Adipocyte (in vitro differentiated cells): ENCODE measurements at regions not wholly inside any gene's neighbourhood (a gene's known extent, or its start where the extent isn't known, plus 50 kb on each side); places are given as distances from the start of the nearest gene placed in this dataset.

ENCODE experiments used
- DNase-seq: peaks from one replicate; pipeline ENCODE4 v3.0.0-alpha.2; 2015; ENCODE audit warnings: low read depth
- H3K27me3 ChIP-seq: replicated peaks from 2 replicates; pipeline ENCODE4 v1.7.0; 2013; ENCODE audit warnings: mild to moderate bottlenecking, low read length, moderate library complexity; ENCODE audit not compliant: control insufficient read depth, insufficient read depth
- H3K36me3 ChIP-seq: 2 replicates; pipeline ENCODE4 v1.7.0; 2013; ENCODE audit warnings: low read length, mild to moderate bottlenecking, moderate library complexity; ENCODE audit not compliant: control insufficient read depth, insufficient read depth, severe bottlenecking
- H3K4me1 ChIP-seq: 2 replicates; pipeline ENCODE4 v1.7.0; 2013; ENCODE audit warnings: mild to moderate bottlenecking, low read length, moderate library complexity; ENCODE audit not compliant: control insufficient read depth, insufficient read depth
- H3K4me3 ChIP-seq: 2 replicates; pipeline ENCODE4 v1.7.0; 2013; ENCODE audit warnings: mild to moderate bottlenecking, low read length, moderate library complexity
- H3K9ac ChIP-seq: 2 replicates; pipeline ENCODE4 v1.7.0; 2013; ENCODE audit warnings: mild to moderate bottlenecking, low read length, moderate library complexity
- H3K9me3 ChIP-seq: 2 replicates; pipeline ENCODE4 v1.7.0; 2013; ENCODE audit warnings: mild to moderate bottlenecking, low read length, moderate library complexity; ENCODE audit not compliant: control insufficient read depth

DNA sequence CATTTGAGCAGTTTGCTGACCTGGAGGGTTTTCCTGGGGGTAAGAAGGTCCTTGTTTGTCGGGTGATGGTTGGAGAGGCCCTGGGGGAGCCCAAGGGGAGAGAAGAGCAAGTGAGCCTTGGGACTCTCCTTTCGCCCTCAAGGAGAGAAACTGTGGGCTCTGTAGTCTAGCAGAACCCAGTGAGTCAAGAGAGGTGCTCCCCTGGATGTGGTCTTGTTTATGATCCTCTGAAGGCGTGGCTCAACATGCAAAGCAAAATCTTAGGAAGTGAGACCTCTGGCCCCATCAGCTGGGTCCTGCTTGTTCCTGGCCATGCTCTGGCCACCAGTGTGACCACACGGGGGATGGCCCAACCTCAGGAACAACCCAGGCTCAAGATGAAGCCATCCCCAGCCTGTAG is 66.5 kb upstream of the ALX4 start:
- H3K9ac ChIP-seq = no peak overlapping the region
- H3K9me3 ChIP-seq = peaks cover 8% of the 10 kb centered on the region
- peaks cover 54% of the 10 kb centered on the region for H3K27me3 ChIP-seq
- no peaks in the 10 kb centered on the region for H3K36me3 ChIP-seq
- no peak for DNase-seq
- H3K4me3 ChIP-seq = no peak overlapping the region
- no peaks in the 10 kb centered on the region for H3K4me1 ChIP-seq

DNA sequence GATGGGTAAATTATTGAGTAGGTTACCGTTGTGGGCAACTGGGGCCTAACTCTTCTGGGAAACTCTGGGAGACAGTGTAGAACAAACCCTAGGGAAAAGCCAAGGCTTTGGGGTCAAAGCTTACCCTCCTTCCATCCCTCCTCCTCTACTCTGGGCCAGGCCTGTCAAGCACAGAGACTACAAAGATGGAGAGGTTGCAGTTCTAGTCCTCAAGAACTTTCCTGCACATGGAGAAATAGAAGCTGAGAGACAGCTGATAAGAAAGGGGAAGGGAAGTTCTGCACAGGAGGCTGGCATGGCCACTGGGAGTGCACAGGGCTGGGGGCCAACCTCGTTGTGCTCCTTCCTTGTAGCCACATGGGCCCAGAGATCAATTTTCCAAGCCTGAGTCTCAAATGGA is 67.2 kb upstream of the ALX4 start:
- peaks cover 60% of the 10 kb centered on the region for H3K27me3 ChIP-seq
- H3K9ac ChIP-seq = no peak overlapping the region
- no peaks in the 10 kb centered on the region for H3K36me3 ChIP-seq
- peaks cover 8% of the 10 kb centered on the region for H3K9me3 ChIP-seq
- no peak for DNase-seq
- H3K4me3 ChIP-seq = no peak overlapping the region
- H3K4me1 ChIP-seq = no peaks in the 10 kb centered on the region

DNA sequence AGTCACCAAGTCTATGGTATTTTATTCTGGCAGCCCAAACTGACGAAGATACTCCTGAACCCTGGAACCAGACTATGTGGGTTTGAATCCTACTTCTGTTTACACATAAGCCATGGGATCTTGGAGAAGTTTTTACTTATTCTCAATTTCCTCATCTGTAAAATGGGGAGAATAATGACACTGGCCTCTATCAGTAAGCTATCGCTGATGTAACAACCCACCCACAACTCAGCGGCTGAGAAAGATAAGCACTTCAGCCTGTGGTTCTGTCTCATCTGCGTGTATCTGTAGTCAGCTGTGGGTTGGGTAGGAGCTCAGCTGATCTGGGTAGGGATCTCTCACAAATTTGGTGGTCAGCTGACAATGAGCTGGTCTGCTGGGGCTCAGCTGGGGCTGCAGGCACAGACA is 68.0 kb upstream of the ALX4 start:
- H3K27me3 ChIP-seq = peaks cover 68% of the 10 kb centered on the region

DNA sequence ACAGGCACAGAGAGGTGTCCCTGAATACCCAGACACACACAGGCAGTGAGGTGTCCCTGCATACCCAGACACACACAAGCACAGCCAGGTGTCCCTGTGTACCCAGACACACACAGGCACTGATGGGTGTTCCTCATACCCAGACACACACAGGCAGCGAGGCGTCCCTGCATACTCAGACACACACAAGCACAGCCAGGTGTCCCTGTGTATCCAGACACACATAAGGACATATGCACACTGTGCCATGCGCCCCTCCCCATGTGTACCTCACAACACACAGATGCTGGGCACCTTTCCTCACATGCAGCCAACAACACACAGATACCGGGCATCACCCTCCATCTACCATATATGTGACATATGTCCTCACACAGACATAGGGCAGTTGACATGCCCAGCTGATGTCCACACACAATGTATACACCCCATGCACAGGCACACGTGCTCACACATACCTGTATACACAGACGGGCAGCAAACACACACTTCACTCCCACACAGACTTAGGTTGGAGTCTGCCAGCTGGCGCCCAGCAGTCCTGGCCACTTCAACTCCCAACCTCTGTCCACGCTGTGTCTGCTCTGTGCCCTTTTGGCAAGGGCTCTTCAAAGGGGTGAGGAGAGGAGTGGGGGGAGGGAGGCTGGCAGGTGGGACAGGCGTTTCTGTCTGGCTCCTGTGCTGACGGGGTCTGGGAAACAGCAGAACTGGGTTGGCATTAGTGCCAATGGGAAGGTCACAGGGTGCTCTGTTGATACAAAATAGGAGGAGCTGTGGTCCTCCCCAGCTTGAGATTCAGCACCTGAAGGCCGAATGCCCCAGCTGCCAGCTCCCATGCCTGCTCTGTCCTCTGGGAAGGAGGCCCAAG is 69.4 kb upstream of the ALX4 start:
- Histone ChIP-seq H3K9ac (no peak overlapping the region), H3K27me3 (peaks cover 72% of the 10 kb centered on the region), H3K4me3 (no peak overlapping the region), H3K4me1 (no peaks in the 10 kb centered on the region), H3K36me3 (no peaks in the 10 kb centered on the region), H3K9me3 (peaks cover 8% of the 10 kb centered on the region)
- no peak for DNase-seq

More for the DNA sequence above, 68.0 kb upstream of the ALX4 start:
- Histone ChIP-seq H3K36me3 (no peaks in the 10 kb centered on the region), H3K4me1 (no peaks in the 10 kb centered on the region), H3K9me3 (peaks cover 8% of the 10 kb centered on the region), H3K4me3 (no peak overlapping the region), H3K9ac (no peak overlapping the region)
- DNase-seq = no peak

DNA sequence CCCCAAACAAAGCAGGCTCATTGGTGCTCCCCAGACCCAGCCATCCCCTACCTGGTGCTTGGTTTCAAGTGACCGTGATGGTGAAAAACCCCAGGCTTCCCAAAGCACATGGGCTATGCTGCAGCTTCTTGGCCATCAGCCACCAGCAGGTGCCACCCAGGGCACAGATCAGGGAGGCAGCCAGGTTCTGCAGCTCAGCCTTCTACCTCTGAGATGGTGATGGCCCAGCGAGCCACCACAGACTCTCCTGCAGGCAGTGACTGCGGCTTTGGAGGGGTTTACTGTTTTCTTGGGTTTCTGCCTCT is 70.0 kb upstream of the ALX4 start:
- H3K9ac ChIP-seq = no peak overlapping the region
- DNase-seq = no peak
- no peaks in the 10 kb centered on the region for H3K4me1 ChIP-seq
- no peaks in the 10 kb centered on the region for H3K36me3 ChIP-seq
- H3K4me3 ChIP-seq = no peak overlapping the region
- peaks cover 70% of the 10 kb centered on the region for H3K27me3 ChIP-seq
- H3K9me3 ChIP-seq = peaks cover 8% of the 10 kb centered on the region

DNA sequence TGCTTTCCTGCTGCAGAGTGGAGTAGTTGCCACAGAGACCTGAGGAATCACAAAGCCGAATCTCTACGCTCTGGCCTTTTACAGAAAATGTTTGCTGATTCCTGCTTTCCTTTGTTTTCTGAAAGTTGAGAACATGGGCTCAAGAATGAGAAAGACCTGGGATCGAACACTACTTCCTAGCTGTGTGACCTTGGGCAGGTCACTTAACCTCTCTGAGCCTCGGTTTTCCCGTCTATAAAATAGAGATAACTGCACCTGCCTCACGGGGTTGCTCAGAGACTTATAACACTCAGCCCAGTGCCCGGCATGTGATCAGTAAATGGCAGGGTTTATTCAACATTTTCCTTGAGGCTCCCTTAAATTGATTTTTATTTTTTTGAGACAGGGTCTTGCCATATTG is 70.9 kb upstream of the ALX4 start:
- peaks cover 8% of the 10 kb centered on the region for H3K9me3 ChIP-seq
- no peak overlapping the region for H3K9ac ChIP-seq
- H3K4me1 ChIP-seq = no peaks in the 10 kb centered on the region
- no peaks in the 10 kb centered on the region for H3K36me3 ChIP-seq
- DNase-seq = no peak
- peaks cover 74% of the 10 kb centered on the region for H3K27me3 ChIP-seq
- no peak overlapping the region for H3K4me3 ChIP-seq

DNA sequence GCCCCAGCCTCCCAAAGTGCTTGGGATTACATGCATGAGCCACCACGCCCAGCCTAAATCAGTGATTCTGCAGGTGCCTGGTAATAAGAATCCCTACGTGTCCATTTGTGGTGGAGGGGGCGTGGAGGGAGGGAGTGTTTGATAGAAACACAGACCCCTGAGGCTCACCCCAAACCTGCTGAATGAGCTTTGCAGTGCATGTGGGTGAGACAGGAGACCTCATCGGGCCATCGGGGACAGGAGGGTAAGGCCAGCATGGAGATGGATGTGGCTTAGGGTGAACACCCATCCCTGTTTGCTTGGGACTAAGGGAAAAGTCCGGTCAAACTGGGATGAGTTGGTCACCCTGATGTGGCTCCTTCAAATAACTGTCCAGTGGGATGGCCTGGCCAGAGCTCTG is 71.3 kb upstream of the ALX4 start:
- H3K9ac ChIP-seq = no peak overlapping the region
- H3K9me3 ChIP-seq = peaks cover 8% of the 10 kb centered on the region
- DNase-seq = no peak
- H3K4me3 ChIP-seq = no peak overlapping the region
- H3K27me3 ChIP-seq = peaks cover 79% of the 10 kb centered on the region
- no peaks in the 10 kb centered on the region for H3K4me1 ChIP-seq
- H3K36me3 ChIP-seq = no peaks in the 10 kb centered on the region

DNA sequence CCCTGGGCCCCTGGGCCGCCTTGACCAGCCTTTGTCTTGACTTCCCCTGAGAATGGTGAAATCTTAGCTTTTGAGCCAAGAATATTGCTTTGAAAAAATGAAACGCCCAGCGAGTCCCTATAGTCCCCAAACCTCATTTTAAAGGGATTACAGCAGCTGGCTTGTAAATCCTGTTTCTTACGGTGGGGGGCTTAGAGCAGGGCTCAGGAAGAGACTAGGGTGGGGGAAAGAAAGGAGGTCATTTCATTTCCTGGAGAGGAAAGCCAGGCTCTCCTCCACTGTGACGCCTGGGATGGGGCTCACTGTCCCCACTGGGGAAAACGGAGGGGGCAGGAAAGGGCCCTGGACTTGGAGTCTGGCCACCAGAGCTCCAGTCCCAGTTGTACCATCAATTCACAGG is 72.2 kb upstream of the ALX4 start:
- Histone ChIP-seq H3K9ac (no peak overlapping the region), H3K9me3 (peaks cover 7% of the 10 kb centered on the region), H3K36me3 (no peaks in the 10 kb centered on the region), H3K27me3 (peaks cover 79% of the 10 kb centered on the region), H3K4me1 (no peaks in the 10 kb centered on the region), H3K4me3 (no peak overlapping the region)
- DNase-seq = no peak

DNA sequence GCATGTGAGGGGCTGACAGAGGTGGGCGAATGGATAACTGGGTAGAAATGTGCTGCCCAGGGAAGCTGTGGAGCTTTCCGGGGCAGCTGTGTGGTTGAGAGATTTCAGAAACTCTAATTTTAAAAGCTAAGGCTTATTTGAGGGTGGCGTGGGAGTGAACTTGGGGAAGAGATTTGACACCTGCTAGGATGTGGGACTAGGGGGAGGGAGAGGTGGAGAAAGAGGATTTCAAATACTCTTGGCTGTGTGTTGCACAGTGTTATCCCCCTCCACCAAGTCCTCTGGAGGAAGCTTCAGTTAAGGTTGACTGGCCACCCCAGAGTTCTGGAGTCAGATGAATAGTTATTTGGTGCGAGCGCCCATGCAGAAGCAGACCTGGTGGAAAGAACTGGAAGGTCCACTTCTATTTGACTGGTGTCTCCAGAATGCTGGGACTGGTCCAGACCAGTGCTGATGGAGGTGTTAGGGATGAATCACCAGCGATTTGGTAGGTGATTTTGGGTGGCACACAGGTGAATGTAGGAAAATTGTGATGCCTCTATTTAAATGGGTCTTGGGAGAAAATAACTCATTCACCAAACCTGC is 72.8 kb upstream of the ALX4 start:
- Histone ChIP-seq H3K27me3 (peaks cover 75% of the 10 kb centered on the region), H3K4me3 (no peak overlapping the region), H3K9ac (no peak overlapping the region), H3K36me3 (no peaks in the 10 kb centered on the region), H3K9me3 (peaks cover under 1% of the 10 kb centered on the region), H3K4me1 (no peaks in the 10 kb centered on the region)
- no peak for DNase-seq

DNA sequence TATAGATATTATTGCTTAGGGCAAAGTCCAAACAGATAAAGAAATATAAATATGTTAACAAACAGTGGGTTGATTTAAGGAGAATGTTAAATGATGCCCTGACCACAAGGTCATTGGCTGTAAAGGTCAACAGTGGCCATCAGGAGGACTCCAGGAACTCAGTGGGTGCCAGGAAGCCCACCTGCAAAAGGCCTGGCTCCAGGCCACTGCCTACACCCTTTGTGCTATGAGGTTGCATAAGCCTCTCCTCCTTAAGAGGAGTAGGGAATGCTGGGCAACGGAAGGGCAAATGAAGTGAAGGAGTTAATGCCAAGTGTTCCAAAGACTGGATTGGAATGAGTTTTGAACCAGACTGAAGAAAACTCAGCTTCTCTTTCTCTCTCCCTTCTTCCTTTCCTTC is 73.3 kb upstream of the ALX4 start:
- Histone ChIP-seq H3K27me3 (peaks cover 75% of the 10 kb centered on the region), H3K9me3 (no peaks in the 10 kb centered on the region), H3K36me3 (no peaks in the 10 kb centered on the region), H3K4me1 (no peaks in the 10 kb centered on the region), H3K9ac (no peak overlapping the region), H3K4me3 (no peak overlapping the region)
- no peak for DNase-seq

DNA sequence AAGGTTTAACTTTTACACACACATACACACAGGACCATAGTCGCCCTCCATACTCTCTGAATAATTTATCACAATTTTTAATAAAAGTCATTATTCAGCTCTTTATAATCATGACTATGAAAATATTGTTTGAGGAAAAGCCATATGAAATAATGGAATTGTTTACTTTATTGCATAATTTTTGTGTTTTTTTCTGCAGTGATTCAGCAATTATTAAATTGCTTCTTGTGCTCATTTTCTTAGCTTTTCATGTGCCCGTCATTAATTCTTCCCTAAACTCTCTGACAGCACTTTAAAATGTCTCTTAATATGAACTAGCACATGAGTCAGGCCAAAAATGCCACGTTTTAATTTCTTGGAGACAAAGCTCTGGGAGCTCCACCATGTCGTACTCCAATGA is 77.5 kb upstream of the ALX4 start:
- no peak overlapping the region for H3K9ac ChIP-seq
- no peak for DNase-seq
- H3K9me3 ChIP-seq = peaks cover 10% of the 10 kb centered on the region
- H3K4me1 ChIP-seq = no peaks in the 10 kb centered on the region
- peaks cover 56% of the 10 kb centered on the region for H3K27me3 ChIP-seq
- H3K36me3 ChIP-seq = no peaks in the 10 kb centered on the region
- no peak overlapping the region for H3K4me3 ChIP-seq

DNA sequence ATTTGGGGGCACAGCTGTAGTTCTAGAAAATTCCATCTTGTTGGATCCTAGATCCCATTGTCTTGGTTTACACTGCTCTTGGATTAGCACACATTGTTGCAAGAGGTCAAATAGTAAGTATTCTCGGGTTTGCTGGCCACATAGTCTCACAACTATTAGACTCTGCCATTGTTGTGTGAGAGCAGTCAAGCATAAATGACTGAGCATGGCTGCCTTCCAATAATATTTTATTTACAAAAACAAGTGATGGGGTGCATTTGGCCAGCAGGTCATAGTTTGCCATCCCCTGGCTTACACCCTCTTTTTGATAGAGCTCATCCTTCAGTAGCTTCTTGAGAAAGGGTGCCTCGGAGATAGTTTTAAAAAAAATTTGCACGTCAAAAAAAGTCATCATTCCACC is 77.9 kb upstream of the ALX4 start:
- Histone ChIP-seq H3K9me3 (peaks cover 10% of the 10 kb centered on the region), H3K4me3 (no peak overlapping the region), H3K4me1 (no peaks in the 10 kb centered on the region), H3K36me3 (no peaks in the 10 kb centered on the region), H3K9ac (no peak overlapping the region), H3K27me3 (peaks cover 52% of the 10 kb centered on the region)
- no peak for DNase-seq
